Endothelial cell of umbilical vein (primary cell): ENCODE measurements at regions not wholly inside any gene's neighbourhood (a gene's known extent, or its start where the extent isn't known, plus 50 kb on each side); places are given as distances from the start of the nearest gene placed in this dataset.

Experiments
- BruUV-seq: library from RNA; stranded (reverse); fragments of 400-500 nt; replicated peaks from 2 replicates; lab custom pipeline; 2021; lab: Mats Ljungman, UMichigan
- CTCF ChIA-PET: fragments of 300-600, 350-600 bp; sonication (Branson Sonifier 250); formaldehyde crosslinking; loops from one replicate; lab custom pipeline; 2021; ENCODE audit warnings: antibody characterized with exemption, inconsistent platforms; lab: Charles Lee
- POLR2A ChIA-PET: fragments of 300-600, 350-600 bp; sonication (Branson Sonifier 250); formaldehyde crosslinking; loops from one replicate; lab custom pipeline; 2021; ENCODE audit warnings: antibody characterized with exemption, inconsistent platforms; lab: Charles Lee
- DNase-seq: peaks from one replicate; pipeline ENCODE4 v3.0.0-alpha.2; 2011; ENCODE audit warnings: low read depth, low spot score
- FAIRE-seq: peaks from 2 replicates; lab custom pipeline; 2011; peaks lifted over from hg19 to GRCh38; lab: Jason Lieb, UNC
- H2AFZ ChIP-seq: 2 replicates; pipeline ENCODE4 v1.6.0; 2012; ENCODE audit warnings: low read depth, low read length, control low read depth, inconsistent platforms
- H3K27ac ChIP-seq: 2 replicates; pipeline ENCODE4 v1.5.1; 2011; ENCODE audit warnings: low read depth, mild to moderate bottlenecking, control low read depth, low read length, moderate library complexity; ENCODE audit not compliant: insufficient read depth
- H3K27me3 ChIP-seq, 2 experiments: 2 replicates each; pipeline versions ENCODE4 v1.6.0 to v1.6.1; 2011; ENCODE audit warnings: low read length in 2 of 2, mixed read lengths in 1 of 2; ENCODE audit not compliant: control insufficient read depth in 2 of 2, insufficient read depth in 2 of 2
- H3K36me3 ChIP-seq, 2 experiments: 2 replicates in 1 of 2; 3 replicates in 1 of 2; pipeline ENCODE4 v1.5.1; 2011; ENCODE audit warnings: low read length in 2 of 2, mild to moderate bottlenecking in 1 of 2, moderate library complexity in 1 of 2; ENCODE audit not compliant: control insufficient read depth in 2 of 2, insufficient read depth in 2 of 2; ENCODE audit errors: extremely low read depth in 1 of 2
- H3K4me1 ChIP-seq: 3 replicates; pipeline ENCODE4 v1.5.1; 2011; ENCODE audit warnings: mild to moderate bottlenecking, low read length; ENCODE audit not compliant: control insufficient read depth, insufficient read depth; ENCODE audit errors: extremely low read depth
- H3K4me2 ChIP-seq: 2 replicates; pipeline ENCODE4 v1.6.1; 2011; ENCODE audit warnings: low read length, control low read depth, mixed read lengths; ENCODE audit not compliant: insufficient read depth
- H3K4me3 ChIP-seq, 3 experiments: fragments of 200-600 bp in 1 of 3; sonication (generic), shearing (Covaris generic) in 1 of 3; replicated peaks in 1 of 3; 2 replicates each; pipeline ENCODE4 v1.5.1; 2011 to 2016; ENCODE audit warnings: control low read depth in 3 of 3, low read length in 3 of 3, mild to moderate bottlenecking in 2 of 3, inconsistent platforms in 1 of 3, low read depth in 1 of 3, moderate library complexity in 1 of 3; ENCODE audit not compliant: insufficient read depth in 1 of 3
- H3K79me2 ChIP-seq: 2 replicates; pipeline ENCODE4 v1.6.0; 2012; ENCODE audit warnings: low read length, inconsistent platforms; ENCODE audit not compliant: control insufficient read depth, insufficient read depth
- H3K9ac ChIP-seq: replicated peaks from 2 replicates; pipeline ENCODE3; 2011; ENCODE audit warnings: low read length, control low read depth; ENCODE audit not compliant: insufficient read depth; ENCODE audit errors: extremely low read depth
- H3K9me1 ChIP-seq: replicated peaks from 3 replicates; pipeline ENCODE4 v1.6.0; 2011; ENCODE audit warnings: mild to moderate bottlenecking, low read length; ENCODE audit not compliant: control insufficient read depth, insufficient read depth; ENCODE audit errors: extremely low read depth
- H3K9me3 ChIP-seq: replicated peaks from 2 replicates; pipeline ENCODE4 v1.5.1; 2012; ENCODE audit warnings: low read length, inconsistent platforms; ENCODE audit not compliant: control insufficient read depth, insufficient read depth
- H4K20me1 ChIP-seq: replicated peaks from 2 replicates; pipeline ENCODE3; 2011; ENCODE audit warnings: mild to moderate bottlenecking, low read length; ENCODE audit not compliant: control insufficient read depth, insufficient read depth; ENCODE audit errors: extremely low read depth
- CTCF ChIP-seq, 2 donors: IDR thresholded peaks; 1 replicate in 1 of 2; 2 replicates in 1 of 2; pipeline ENCODE4 v1.5.1; 2011; ENCODE audit warnings: low read length in 2 of 2, mild to moderate bottlenecking in 2 of 2, moderate library complexity in 2 of 2, control low read depth in 1 of 2, inconsistent platforms in 1 of 2, low read depth in 1 of 2; ENCODE audit not compliant: insufficient read depth in 1 of 2; ENCODE audit errors: extremely low read depth in 1 of 2
- MAX ChIP-seq: IDR thresholded peaks from 2 replicates; pipeline ENCODE4 v1.6.1; 2011; ENCODE audit not compliant: insufficient read depth, insufficient read length
- dilution Hi-C: fragments of 300-500 bp; cut with MboI; formaldehyde crosslinking; loops from one replicate; pipeline ENCODE4 v1.15.0; 2019; ENCODE audit warnings: low sequenced_read_pairs; ENCODE audit not compliant: extremely low pct_ligation_motif_present
- intact Hi-C: fragments of 100-400 bp; cut with micrococcal nuclease; formaldehyde crosslinking; loops from one replicate; pipeline ENCODE4 v1.10.0; 2022

GRCh38 chr5:127229185-127229889, 61.3 kb upstream of the MEGF10 start:
- BruUV-seq = no TSS peak
- CTCF ChIA-PET = interaction anchor here (0.9 to 1.6 kb wide), 4 partner anchors 33 to 392 kb away, joined by 3 to 5 read pairs (median 3); partner anchors contain the start of gene MARCHF3

More at GRCh38 chr5:127229185-127229889, 61.3 kb upstream of the MEGF10 start:
- FAIRE-seq = peak; percentile 70
- Histone ChIP-seq H3K9ac (peak overlapping the region; percentile 51), H3K27ac (no peak overlapping the region), H3K9me3 (no peaks in the 10 kb centered on the region), H4K20me1 (no peaks in the 10 kb centered on the region), H3K79me2 (no peaks in the 10 kb centered on the region), H3K4me3 (peak overlapping the region; percentile 28 to 40 (median 40)), H3K4me2 (peak overlapping the region; percentile 33), H3K36me3 (no peaks in the 10 kb centered on the region), H3K4me1 (peaks cover 8% of the 10 kb centered on the region), H3K27me3 (no peaks in the 10 kb centered on the region), H3K9me1 (no peaks in the 10 kb centered on the region), H2AFZ (peak overlapping the region; percentile 77)
- POLR2A ChIA-PET = no interaction called here
- TF ChIP-seq MAX = no peak
- peak in 1 of 2 donors; percentile 50 for TF ChIP-seq CTCF (IDR thresholded peaks at IDR 0.05; ENCODE audit: extremely low read depth in 1 of 2, insufficient read depth in 1 of 2, low read depth in 1 of 2, low read length in 2 of 2)
- dilution Hi-C loops (no loop called here), intact Hi-C loops (loop anchor here (1.0 to 5.0 kb wide), 4 partner anchors 23 to 257 kb away; no protein-coding TSS in a partner anchor)
- DNase-seq = peak; percentile 49
